GM18502 (cell line): ENCODE measurements at regions not wholly inside any gene's neighbourhood (a gene's known extent, or its start where the extent isn't known, plus 50 kb on each side); places are given as distances from the start of the nearest gene placed in this dataset.

Source experiments
- ATAC-seq: cut with Tn5 transposase; IDR thresholded peaks from one replicate; pipeline ENCODE4 v1.9.1; 2021; ENCODE audit warnings: mild to moderate bottlenecking; ENCODE audit not compliant: unreplicated experiment, poor library complexity

GRCh38 chr18:61209801-61210200, 123.4 kb upstream of the CDH20 start:
- no peak for ATAC-seq

DNA sequence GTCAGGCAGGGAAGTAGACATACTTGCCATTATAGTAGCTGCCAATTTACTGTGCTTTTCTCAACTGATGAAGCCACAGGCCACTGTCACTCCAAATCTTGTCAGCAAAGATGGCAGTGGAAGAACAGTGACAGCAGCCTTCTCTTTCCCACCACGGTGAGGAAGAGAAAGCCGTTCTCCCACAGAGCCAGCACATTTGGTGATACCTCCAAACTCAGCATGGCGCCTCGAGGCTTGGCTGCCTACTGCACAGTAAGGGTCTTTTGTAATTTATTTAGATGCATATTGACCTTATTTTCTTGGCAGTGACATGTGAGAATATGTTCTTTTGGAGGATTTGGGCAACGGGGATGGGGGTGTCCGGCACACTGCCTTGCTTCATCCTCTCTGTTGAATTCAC, 117.2 kb upstream of the CDH20 start:
- ATAC-seq, result no peak

DNA sequence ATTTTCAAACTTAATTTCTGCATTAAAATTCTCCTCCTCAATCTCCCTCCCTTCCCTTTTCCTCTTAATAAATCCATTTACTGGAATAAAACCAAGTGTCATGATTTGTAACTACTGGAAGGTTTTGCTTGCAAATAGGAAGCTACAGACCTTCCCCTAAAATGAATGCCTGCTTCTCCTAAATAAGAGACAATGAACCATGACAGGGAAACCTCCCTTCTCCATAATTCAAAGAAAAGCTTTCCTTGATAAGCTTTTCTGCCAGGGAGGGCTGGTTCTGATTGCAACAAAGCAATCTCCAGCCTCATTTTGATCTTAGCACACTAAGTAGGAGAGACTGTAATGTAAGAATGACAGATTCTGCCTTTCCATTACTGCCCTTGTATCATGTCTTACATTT, 111.0 kb upstream of the CDH20 start:
- ATAC-seq, result no peak

DNA sequence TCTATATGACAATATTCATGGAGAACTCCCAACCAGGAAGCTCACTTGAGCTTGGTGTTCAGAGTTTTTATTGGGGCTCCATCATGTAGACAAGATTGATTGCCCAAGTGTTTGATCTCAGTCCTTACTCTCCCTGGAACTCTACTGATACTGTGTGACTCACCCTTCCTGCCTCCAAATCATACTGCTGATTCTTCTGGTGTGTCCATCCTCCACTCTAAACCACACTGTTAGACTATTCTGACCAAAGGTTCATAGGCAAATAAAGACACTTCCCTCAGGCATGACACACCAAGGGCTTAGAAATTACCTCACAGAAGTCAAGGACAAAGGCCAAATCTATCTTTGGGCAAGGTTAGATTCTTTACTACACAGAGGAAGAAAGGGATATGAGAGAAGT, 107.9 kb upstream of the CDH20 start:
- ATAC-seq, result no peak

DNA sequence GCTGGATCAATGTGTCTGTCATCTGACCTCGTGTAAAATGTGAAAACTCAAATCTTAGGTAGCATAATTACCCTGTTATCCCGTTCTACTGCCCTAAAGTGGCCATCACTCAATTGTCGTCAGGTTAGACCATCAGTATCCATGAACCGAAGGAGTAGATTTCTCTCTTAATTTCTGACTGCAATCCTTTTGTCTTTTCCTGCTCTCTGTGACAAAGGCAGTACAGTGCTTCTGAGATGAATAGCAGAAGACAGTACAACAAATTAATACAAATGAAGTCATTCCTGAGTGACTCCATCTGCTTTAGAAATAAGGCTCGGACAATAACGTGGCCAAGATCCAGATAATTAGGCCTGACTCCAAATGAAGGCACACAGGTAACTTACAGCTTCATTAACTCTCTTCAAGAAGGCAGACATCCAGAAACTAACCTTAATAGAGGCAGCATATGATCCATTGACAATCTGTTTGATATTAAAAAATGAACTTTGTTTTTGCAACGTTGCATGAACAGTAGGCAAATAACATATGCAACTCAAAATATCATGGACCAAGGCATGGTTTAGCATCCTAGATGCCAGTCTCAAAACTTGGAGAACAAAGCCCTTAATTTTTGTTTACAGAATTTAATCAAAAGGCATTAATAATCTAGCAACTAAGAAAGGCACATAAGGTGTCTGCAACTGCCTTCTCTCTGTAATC, 96.7 kb upstream of the CDH20 start:
- ATAC-seq, result no peak

GRCh38 chr18:61237529-61237928, 95.7 kb upstream of the CDH20 start:
- no peak for ATAC-seq

DNA sequence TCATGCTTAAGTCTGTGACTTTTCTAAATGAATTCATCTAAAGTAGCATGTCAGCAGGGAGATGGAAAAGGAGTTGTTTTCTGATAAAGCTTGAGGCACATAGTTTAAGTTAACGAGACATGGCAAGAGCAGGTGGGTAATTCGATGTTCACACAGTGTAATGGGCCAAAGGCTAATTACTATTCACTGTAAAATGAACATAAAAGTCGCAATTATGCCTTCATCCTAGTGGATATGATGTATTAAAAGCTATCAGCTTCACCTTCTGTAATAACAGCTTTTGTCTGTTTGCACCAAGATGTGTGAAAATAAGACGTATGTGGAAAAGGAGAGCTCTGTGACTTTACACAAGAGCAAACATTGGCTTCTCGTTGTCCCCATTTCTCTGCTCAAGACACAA, 94.2 kb upstream of the CDH20 start:
- ATAC-seq, result no peak

- ATAC-seq, result no peak
These were observed 91.9 kb upstream of the CDH20 start for GRCh38 chr18:61241260-61241853.

- ATAC-seq, result no peak
These were observed 88.6 kb upstream of the CDH20 start for GRCh38 chr18:61244632-61245031.

- no peak for ATAC-seq
These were observed 88.0 kb upstream of the CDH20 start for GRCh38 chr18:61245276-61245675.

DNA sequence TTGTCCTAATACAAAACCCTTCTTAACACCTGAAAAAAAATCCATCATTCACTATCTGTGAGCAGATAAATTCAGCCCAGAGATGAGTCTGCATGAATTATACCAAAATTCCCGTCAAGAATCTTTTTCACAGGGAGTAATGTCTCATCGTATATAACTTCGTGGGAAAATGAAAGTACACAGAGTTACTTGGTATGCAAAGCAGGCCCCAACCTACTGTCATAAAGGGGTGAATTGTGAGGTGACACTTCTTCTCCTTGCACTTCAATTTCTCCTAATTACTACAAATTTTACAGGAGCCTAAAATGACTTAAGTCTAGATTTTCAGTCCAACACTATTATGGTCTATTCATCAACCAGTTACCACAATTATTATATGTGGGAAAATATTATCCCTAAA, 84.6 kb upstream of the CDH20 start:
- no peak for ATAC-seq

DNA sequence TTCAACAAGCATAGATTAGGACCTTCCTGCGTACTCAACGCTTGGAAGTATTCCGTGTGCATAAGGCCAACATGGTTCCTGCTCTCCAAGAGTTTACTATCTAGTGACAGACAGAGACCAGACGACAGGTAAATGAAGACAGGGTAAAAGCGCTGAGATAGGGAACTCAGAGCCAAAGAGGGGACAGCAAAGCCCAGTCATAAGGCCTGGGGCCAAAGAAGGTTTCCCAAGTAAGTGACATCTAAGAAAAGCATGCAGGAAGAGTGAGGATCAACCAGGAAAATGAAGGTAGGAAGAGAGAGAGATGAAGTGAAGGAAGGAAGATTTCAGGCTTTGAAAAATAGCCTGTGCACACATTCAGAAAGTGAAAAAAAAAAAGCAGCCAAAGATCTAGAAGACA, 76.9 kb upstream of the CDH20 start:
- no peak for ATAC-seq

DNA sequence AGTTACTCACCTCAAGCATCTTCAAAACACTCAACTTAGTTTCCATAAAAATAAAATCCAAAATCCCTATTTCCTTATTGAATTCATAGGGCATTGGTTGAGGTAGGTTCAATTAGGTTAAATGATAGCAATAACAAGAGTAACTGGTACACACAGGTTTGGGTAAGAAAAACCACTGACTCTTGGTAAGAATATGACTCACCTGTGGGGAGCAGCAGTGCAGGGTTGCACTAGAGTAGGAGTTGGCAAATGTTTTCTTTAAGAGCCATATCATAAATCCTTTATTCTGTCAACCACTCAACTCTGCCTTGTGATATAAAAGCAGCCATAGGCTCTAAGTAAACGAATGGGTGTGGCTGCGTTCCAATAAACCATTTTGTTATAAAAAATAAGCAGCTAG, 71.4 kb upstream of the CDH20 start:
- ATAC-seq, result no peak

- ATAC-seq, result no peak
These were observed 60.4 kb upstream of the CDH20 start for GRCh38 chr18:61272793-61273192.

GRCh38 chr18:61273533-61273932, 59.7 kb upstream of the CDH20 start:
- no peak for ATAC-seq

DNA sequence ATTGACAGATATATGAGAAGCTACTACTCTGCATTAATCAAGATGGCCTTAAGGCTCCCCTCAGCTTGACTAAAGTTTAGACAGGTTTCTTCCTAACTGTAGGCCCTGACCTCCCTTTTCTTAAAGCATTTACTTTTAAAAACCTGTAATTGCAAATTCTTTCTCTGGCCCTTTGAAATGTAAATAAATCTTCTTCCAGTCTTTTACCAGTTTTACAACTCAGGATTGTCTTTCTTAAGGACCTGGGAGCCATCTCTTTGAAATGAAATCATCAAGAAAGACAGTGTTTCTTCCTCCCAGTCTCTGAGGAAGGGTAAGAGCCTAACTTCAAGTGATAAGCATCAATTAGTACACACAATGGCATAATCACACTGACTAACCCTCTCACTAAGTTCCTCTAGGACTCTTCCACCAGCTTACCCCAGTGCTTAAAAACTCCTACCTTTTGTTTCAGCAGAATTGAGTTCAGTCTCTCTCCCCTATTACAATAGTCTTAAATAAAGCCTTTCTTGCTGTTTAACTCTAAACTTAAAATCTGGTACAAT, 58.7 kb upstream of the CDH20 start:
- ATAC-seq, result no peak

DNA sequence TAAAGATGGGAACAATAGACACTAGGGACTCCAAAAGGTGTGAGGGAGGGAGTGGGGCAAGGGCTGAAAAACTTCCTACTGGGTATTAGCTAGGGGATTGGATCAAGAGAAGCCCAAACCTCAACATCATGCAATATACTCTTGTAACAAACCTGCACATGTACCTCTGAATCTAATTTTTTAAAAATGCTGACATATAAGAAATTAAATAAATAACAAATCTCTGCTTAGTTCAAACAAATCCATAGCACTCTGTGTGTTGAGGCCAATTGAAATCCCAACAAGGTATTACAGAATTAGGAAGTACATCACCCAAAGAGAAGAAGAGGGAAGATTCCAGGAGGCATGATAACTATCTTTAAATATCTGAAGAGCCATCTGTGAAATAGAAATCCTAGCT, 55.4 kb upstream of the CDH20 start:
- ATAC-seq, result no peak

DNA sequence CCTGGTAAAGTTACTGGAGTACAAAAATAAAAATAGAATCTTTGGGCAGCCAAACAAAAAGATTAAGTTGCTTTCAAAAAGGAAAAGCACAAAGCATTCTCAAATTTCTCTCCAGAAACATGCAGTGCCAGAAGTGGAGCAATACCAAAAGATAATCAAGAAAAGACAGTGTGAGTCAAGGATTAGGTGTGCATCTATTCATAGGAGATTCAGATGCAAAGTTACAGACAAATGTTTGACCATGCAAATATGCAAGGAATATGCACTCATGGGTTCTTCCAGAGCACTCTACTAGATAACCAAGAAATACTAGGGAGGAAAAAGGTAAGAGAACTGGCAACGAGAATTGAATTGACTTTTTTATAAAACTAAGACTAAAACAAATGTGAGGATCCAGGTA, 51.8 kb upstream of the CDH20 start:
- no peak for ATAC-seq

- no peak for ATAC-seq
These were observed 50.3 kb upstream of the CDH20 start for GRCh38 chr18:61282926-61283325.
